HG03378 (cell line): ENCODE measurements at regions not wholly inside any gene's neighbourhood (a gene's known extent, or its start where the extent isn't known, plus 50 kb on each side); places are given as distances from the start of the nearest gene placed in this dataset.

Experiments used
- ATAC-seq: cut with Tn5 transposase; IDR thresholded peaks from one replicate; pipeline ENCODE4 v1.9.1; 2021; ENCODE audit warnings: mild to moderate bottlenecking, moderate library complexity; ENCODE audit not compliant: unreplicated experiment

GRCh38 chr1:63112155-63112900, 210.0 kb upstream of the FOXD3 start:
- ATAC-seq = no peak

GRCh38 chr1:63115527-63115926, 206.8 kb upstream of the FOXD3 start:
- no peak for ATAC-seq

DNA sequence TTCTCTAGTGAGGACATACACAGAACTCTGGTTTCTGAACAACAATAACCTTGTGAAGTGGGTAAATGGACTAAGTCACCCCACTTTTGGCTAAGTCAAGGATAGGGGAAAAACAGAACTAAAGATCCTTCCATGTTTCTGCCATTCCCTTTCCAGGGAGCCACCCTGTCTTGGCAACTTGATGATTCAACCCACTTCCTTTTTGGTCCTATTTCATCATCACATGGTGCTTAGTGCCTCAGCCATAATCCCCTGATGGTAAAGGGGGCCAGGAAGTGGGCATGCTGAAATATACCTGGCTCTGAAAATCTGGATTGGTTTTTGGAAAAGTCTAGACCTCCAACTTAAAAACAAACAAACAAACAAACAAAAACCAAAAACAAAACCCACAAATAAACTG, 206.4 kb upstream of the FOXD3 start:
- no peak for ATAC-seq

GRCh38 chr1:63119575-63120155, 202.7 kb upstream of the FOXD3 start:
- ATAC-seq = no peak

DNA sequence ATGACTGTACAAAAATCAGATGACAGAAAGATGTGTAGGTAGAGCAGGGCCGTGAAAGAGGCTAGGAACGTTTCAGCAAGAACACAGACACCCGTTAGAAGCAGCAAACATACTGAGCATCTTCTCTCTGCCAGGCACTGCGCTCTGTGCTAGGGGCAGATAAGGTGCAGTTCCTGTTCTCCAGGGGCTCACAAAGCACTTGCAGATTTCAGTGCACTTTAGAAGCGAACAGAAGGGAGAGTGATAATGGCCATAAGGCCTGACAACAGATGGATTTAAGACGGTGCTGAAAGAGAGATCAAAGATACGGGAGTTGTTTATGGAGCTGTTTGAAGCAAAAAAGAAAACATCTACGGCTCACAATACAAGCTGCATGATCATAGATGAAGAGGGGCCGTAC, 200.3 kb upstream of the FOXD3 start:
- no peak for ATAC-seq

GRCh38 chr1:63124666-63125191, 197.6 kb upstream of the FOXD3 start:
- peak; percentile 90 for ATAC-seq

DNA sequence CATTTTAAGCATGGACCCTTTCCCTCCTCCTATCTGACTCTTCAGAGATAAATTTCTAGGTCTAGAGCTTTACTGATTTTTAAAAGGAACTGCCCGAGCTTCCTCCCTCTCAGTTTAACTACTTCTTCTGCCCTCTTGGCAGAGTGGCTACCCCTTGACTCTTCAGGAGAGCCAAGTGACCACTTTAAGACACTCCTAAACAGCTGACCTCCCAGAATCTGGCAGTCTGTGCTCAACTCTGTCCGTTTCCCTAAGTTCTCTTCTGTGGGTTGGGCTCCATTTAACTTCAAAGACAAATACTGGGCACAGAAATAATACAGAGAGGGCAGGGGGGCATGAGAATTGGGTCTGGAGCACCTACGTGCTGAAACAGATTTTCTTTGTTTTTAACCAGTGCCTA, 196.3 kb upstream of the FOXD3 start:
- no peak for ATAC-seq

DNA sequence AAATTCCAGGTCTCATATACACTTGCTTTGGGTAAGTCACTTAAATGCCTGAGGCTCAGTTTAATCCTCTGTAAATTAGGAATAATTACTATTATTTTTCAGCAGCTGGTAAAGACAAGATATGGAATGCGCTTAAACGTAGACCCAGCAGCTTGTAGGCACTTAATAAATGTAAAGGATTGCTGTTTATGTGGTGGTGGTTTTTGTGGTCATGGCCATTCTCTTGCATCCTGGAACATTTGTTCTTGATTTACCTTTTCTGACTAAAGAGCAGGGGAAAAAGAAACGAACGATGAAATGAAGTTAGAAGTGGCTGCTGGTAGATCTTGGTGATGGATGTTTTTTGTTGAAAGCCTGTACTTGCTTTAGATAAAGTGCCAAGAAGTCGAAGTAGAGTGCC, 195.0 kb upstream of the FOXD3 start:
- no peak for ATAC-seq

GRCh38 chr1:63128556-63128955, 193.8 kb upstream of the FOXD3 start:
- ATAC-seq = no peak

DNA sequence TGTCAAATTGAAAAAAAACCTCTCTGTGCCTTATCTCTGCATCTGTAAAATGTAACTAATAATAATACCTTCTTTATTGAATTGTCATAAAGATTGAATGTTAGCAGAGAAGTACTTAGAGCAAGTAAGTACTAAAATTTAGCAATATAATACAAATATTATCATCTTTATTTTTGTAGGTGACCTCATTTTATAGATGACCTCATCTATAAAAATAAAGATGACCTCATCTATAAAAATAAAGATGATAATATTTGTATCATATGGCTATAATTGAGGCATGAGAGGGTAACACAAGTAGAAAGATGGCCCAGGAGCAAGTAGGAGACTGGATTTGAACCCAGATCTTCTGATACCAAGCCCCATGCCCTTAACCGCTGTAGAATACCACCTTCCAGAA, 193.2 kb upstream of the FOXD3 start:
- no peak for ATAC-seq

DNA sequence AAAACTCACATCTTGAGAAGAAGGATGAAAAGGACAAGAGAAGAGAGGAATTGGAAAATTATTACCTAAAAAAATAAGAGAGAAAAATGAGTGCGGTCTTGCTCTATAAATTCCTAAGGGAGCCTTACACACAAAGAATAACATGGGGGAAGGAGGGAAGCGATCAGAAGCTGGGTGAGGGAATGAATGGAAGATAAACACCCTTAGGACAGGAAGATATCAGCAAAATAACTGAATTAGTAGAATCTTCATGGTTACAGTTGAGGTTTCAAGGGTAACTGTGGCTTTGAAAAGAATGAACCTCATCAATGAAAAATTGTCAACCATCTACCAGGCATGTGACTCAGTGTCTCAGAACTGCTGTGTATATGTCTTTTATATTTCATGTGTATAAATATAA, 192.5 kb upstream of the FOXD3 start:
- no peak for ATAC-seq

DNA sequence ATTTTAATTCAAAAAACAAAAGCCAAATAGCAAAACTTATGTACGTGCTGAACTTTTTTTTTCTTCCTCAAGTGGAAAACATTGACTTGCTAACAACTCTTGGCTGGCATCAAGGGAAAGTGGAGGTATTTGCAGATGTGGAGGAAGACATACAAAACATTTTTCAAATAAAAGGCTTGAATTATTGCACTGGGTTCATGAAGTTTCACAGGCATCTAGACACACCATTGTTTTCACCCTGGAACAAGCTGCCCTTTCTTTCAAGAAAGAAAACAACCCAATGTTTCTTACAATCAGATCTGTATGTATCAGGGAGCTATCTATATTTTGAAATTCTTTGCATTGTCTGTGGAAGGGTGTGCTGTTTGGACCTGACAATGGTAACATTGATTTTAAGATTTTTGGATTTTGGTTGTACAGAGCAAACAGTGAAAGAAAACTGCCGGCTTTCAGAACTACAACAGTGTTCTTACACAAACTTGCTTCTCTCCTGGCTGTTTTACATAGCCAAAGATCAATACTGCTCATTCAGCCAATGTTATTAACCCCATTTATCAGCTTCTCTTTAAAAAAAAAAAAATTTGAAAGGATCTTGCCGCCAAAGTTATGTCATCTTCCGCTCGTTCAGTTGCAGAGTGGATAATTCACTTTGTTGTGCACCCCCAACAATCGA, 187.7 kb upstream of the FOXD3 start:
- ATAC-seq = no peak

DNA sequence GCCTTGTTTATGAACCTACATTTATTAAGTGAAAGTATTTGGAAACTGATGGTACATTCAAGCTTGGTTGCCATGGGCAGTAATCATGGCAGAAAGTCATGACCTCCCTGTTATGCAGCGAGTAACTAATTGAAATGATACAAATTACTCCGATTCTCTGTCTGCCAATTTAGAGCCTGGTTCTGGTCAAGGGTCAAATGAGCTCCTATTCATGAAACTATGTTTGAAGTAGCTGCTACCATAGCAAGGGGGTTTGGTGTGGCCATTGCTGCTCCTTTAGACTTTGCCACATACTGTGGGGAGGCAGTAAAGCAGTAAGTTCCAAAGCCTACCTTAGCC, 187.2 kb upstream of the FOXD3 start:
- ATAC-seq = no peak

- ATAC-seq = no peak
Observed at GRCh38 chr1:63135801-63136200, 186.6 kb upstream of the FOXD3 start.

DNA sequence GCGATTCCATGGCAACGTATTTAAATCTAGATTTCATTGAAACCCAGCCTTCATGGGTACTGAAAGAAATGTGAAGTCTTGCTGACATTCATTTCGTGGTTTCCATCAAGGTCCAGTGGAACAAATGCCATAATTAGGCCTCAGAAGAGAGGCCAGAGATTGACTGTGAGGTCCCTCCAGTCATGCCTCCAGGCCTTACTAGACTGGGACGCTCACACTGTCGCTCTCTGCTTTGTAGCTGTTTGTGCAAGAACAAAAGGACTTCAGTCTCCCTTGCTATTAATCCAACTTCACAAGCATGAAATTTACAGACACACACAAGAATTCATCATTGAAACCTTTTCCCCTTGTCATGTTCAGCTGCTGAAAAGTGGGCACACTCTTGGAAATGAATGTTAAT, 180.4 kb upstream of the FOXD3 start:
- no peak for ATAC-seq

DNA sequence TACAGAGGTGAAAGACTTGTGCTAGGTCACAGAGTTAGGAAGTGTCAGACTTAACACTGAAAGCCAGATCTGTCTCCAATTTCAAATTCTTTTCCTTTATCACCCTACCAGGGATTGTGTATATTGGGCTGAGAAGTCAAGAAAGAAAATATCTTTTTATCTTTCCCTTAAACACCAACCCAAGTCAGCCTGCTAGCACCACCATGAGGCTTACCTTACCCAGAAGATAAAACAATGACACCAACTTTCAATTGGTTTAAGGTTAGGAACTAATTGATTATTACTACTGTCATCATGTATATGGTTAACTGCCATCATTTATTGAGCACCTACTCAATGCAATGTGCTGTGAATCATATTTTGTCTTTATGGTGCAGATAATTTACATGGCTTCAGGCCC, 178.9 kb upstream of the FOXD3 start:
- ATAC-seq = no peak

GRCh38 chr1:63147783-63148182, 174.6 kb upstream of the FOXD3 start:
- ATAC-seq = no peak

DNA sequence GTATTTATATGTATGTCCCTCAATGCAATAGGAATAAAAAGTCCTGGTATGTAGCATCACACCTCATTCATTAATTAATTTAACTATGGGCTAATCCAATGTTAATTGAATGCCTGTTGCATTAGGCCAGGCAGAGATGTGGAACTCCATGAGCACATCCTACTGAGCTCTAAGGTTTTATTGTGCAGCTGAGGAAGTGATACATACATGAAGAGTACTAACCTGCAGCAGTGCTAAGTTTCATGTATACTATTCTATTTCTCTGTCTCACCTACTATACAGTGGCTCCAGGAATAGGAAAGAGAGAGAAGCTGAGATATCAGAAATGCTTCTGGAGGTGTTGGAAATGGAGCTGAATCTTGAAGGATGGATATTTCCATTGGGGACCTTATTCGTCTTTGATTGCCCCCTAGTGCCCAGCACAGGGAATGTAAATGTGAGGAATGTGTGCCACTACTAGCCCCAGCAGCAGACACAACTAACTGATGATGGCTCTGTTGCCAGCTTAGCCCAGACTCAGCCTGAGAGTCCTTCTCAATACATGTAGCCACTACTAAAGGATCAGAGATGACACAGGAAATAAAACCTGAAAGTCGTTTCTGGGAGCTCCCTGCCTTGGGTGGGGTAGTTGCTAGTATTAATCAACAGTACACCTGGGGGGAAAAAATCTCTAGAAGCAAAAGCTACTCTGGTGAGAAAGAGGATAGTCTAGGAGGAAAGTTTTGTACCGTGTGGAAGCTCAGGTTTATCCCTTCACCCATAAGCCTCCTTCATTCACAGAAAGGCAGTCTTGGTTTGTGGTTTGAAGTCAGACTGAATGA, 173.3 kb upstream of the FOXD3 start:
- no peak for ATAC-seq

DNA sequence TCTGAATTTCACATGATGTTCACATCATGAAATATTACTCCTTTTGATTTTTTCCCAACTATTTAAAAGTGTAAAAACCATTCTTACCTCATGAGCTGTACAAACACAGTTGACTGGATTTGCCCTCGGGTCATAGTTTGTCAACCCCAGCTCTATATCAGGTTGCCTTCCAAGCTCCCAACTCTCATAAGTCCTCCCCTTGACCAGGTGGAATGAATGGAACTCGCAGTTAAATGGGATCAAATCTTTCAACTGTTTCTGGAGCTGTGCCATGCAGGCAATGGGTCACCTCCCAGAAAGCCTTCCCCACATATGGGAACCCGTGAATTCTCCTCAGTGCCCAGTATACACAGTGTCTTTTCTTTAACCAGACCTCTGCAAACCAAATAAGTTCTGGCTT, 169.8 kb upstream of the FOXD3 start:
- no peak for ATAC-seq

GRCh38 chr1:63155437-63155836, 166.9 kb upstream of the FOXD3 start:
- ATAC-seq = no peak

GRCh38 chr1:63157085-63157484, 165.3 kb upstream of the FOXD3 start:
- ATAC-seq = no peak
